A549 (cell line): ENCODE measurements at regions not wholly inside any gene's neighbourhood (a gene's known extent, or its start where the extent isn't known, plus 50 kb on each side); places are given as distances from the start of the nearest gene placed in this dataset.
A peak's percentile ranks its signal among the peaks of the same experiment; 100 is the strongest.

ENCODE experiments used
- CHD4 ChIP-seq: fragments of 200-600 bp; sonication (generic); IDR thresholded peaks from 2 replicates; pipeline ENCODE4 v1.6.1; 2016; ENCODE audit warnings: antibody characterized with exemption, mild to moderate bottlenecking, borderline replicate concordance
- ESRRA ChIP-seq: fragments of 150-350 bp; IDR thresholded peaks from 2 replicates; pipeline ENCODE4 v1.6.1; 2014; ENCODE audit warnings: mild to moderate bottlenecking, low read length, borderline replicate concordance
- FOSB ChIP-seq: fragments of 250-450 bp; sonication (Bioruptor Pico); IDR thresholded peaks from 2 replicates; pipeline ENCODE4 v1.5.0; 2020; ENCODE audit warnings: mild to moderate bottlenecking, moderate library complexity
- FOSL2 ChIP-seq, 2 experiments: fragments of 450-650 bp in 1 of 2; fragments of >200 bp in 1 of 2; sonication (Bioruptor Twin) in 1 of 2; formaldehyde crosslinking; IDR thresholded peaks; 2 replicates each; pipeline versions ENCODE4 v1.5.0 to v1.6.1; 2016 to 2020; ENCODE audit warnings: mild to moderate bottlenecking in 1 of 2, moderate library complexity in 1 of 2
- HOXB5 ChIP-seq: fragments of 250-450 bp; sonication (Bioruptor Pico); IDR thresholded peaks from 2 replicates; pipeline ENCODE4 v1.5.0; 2020; ENCODE audit warnings: mild to moderate bottlenecking, moderate library complexity
- JUN ChIP-seq, 2 experiments: fragments of >200 bp; sonication (Bioruptor Twin); formaldehyde crosslinking; IDR thresholded peaks; 2 replicates in 1 of 2; 3 replicates in 1 of 2; pipeline ENCODE4 v1.6.1; 2016 to 2017
- MAFK ChIP-seq: fragments of 450-650 bp; IDR thresholded peaks from 2 replicates; pipeline ENCODE4 v1.6.1; 2014; ENCODE audit not compliant: partially characterized antibody
- TF ChIP-seq, protein P1 (sequence below): fragments of >200 bp; sonication (Bioruptor Twin); formaldehyde crosslinking; IDR thresholded peaks from 3 replicates; pipeline ENCODE4 v1.5.1; 2016

DNA sequence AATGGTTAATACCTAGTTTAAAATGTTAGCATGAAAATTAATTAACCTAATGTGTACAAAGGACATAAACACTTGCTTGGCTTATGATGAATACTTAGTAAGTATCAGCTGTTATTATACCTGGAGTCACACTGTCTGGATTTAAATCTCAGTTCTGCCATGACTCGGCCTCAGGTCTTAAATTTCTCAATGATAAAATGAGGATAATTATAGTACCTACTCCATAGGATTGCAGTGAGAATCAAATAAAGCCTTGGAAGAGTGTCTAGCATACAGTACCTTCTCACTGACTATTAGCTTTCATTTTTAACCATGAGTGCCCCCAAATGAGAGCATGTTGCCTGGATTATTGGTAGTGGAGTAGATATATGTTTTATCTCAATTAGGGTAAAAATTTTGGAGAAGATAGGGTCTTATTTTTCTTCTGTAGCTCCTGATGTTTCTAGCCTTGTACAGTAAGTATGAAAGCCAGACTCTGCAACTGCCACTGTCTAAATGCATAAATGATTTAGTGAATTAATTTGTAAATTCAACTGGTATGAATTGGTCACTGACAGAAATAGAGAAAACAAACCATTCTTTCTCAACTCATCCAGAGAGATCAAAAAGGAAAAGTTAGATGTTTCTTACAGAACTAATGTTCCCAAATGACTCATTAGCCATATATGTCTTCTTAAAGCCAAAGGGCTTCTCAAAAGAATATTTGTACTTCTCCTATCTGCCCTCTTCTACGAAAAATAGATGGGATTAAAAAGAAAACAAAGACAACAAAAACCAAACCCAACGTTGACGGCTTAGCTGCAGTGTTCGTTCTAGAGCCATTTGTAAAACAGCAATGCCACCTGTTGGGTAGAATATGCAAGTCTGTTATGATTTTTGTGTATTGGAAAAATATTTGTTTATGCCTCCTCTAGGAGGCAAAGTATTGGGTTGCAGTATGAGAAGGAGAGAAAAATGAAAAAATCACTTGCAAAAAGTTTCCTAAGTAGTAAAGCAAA lies 53.8 kb upstream of the MROH9 start (continued):
- no peak for TF ChIP-seq ESRRA
- TF ChIP-seq MAFK = no peak
- TF ChIP-seq CHD4 = no peak
- TF ChIP-seq HOXB5 (CRISPR knock-in tag) = no peak
- no peak for TF ChIP-seq FOSL2 (IDR thresholded peaks at IDR 0.05)
- no peak for TF ChIP-seq FOSL2 (CRISPR knock-in tag; IDR thresholded peaks at IDR 0.05)
- TF ChIP-seq JUN (IDR thresholded peaks at IDR 0.05) = no peak
- TF ChIP-seq, protein P1, sequence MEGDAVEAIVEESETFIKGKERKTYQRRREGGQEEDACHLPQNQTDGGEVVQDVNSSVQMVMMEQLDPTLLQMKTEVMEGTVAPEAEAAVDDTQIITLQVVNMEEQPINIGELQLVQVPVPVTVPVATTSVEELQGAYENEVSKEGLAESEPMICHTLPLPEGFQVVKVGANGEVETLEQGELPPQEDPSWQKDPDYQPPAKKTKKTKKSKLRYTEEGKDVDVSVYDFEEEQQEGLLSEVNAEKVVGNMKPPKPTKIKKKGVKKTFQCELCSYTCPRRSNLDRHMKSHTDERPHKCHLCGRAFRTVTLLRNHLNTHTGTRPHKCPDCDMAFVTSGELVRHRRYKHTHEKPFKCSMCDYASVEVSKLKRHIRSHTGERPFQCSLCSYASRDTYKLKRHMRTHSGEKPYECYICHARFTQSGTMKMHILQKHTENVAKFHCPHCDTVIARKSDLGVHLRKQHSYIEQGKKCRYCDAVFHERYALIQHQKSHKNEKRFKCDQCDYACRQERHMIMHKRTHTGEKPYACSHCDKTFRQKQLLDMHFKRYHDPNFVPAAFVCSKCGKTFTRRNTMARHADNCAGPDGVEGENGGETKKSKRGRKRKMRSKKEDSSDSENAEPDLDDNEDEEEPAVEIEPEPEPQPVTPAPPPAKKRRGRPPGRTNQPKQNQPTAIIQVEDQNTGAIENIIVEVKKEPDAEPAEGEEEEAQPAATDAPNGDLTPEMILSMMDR = peak; percentile 34; the same call in 2 of the 3 replicates
- TF ChIP-seq FOSB (CRISPR knock-in tag) = no peak
